ENCODE measurements at regions not wholly inside any gene's neighbourhood (a gene's known extent, or its start where the extent isn't known, plus 50 kb on each side); places are given as distances from the start of the nearest gene placed in this dataset.

DNA sequence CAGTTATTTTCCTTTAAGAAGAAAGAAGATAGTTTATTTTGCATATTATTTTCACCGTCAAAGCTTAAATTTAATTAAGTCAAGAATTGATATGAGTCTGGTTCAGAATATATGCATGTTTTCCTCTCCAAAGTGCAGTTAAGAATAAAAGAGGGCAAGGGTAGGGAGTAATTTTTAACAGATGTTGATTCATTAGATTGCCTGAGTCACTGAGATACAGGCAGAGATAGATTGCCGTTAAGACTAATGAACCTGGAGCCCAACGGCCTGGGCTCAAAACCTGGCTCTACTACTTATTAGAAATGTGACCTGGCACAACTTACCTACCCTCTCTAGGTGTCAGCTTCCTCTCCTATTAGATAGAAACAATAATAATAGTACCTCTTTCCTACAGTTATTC, 1037.4 kb upstream of the PABPC4L start:
- no peak for DNase-seq (ENCODE audit: extremely low read depth, low read depth)

DNA sequence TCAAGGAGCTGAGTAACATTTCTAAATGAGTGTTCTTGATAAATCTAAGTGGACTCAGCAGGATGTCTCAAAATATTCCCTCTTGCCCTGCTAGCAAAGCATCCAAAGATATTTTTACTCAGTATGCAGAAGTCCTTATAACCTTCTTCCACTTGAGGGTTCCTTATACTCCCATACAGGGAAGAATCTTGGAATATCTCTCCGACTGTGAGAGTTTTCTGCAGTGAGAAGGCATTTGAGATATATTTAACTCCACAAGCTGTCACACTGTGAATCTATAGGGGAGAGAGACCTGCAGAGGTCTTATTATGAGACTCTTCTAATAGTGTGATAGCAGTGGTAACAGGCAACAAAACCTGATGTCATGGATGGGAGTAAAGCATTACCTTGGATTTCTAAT, 1034.5 kb upstream of the PABPC4L start:
- DNase-seq (ENCODE audit: extremely low read depth, low read depth) = no peak

GRCh38 chr4:135227842-135228241, 1026.3 kb upstream of the PABPC4L start:
- no peak for DNase-seq (ENCODE audit: extremely low read depth, low read depth)

DNA sequence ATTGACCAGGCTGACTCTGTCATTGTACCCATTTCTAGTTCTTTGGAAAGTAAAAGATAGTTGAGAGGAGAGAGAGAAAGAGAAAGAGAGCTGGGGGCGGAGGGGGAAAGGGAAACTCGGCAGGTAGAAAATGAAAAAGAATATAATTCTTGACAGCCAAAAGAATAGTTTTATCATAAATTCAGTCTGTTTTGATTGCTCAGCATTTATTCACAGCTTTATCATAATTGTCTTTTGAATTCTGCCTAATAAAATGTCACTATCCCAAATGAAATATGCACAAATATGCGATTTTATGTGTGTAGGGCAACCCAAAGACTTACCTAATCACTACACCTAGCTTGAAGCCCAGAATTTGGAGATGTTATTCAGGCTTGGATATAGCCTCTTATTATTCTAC, 1024.0 kb upstream of the PABPC4L start:
- DNase-seq (ENCODE audit: extremely low read depth, low read depth) = no peak

DNA sequence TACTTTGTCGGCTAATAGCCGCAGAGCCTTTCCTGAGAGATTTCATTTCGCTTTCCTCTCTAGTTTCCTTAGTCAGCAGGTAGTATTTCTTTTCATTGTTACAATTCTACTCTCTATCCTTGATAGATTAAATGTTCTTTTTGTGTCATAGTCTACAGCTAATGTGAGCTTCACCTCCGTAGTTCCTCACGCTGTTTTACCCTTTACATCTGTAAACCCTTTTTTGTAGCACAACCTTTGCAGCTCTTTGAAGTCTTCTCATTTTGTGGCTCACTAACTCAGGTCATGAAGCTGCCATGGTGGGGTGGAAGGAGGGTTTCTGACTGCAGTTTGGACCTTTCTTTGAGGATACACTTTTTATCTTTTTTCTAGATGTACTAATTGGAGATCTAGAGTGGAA, 1008.8 kb upstream of the PABPC4L start:
- no peak for DNase-seq (ENCODE audit: extremely low read depth, low read depth)

GRCh38 chr4:135207531-135207930, 1005.9 kb upstream of the PABPC4L start:
- no peak for DNase-seq (ENCODE audit: extremely low read depth, low read depth)

- DNase-seq (ENCODE audit: extremely low read depth, low read depth) = no peak
Observed at GRCh38 chr4:135204311-135204710, 1002.7 kb upstream of the PABPC4L start.

DNA sequence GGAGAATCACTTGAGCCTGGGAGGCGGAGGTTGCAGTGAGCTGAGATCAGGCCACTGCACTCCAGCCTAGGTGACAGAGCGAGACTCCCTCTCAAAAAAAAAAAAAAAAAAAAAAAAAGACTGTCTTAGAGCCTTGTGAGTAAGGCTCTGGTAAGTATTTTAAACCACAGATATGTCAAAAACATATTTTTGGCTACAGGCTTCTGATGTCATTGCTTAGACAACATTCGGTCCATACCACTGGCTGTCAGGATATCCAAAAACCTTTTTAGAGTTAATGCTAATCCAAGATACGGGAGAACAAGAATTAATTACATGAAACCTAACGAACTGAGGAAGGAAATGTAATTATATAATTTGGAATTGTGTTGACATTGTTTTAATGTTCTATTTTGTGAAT, 999.5 kb upstream of the PABPC4L start:
- DNase-seq (ENCODE audit: extremely low read depth, low read depth) = no peak

DNA sequence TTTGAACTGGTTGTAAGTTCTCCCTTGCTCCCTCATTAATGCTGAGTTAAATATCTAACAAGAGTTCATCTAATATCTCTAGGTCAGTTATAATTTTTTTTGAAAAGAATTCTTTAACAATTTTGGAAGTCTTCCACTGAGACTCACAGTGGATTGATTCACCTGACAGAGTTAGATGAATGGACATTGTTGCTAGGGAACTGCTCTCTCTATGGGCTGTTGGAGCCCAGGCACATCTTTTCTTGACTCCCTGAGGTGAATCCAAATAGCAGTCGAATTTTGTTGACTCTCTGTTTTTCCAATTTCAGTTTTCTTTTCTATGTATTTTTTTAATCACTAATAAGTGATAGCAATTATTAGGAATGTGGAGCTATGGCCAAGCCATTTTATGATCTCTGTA, 996.1 kb upstream of the PABPC4L start:
- DNase-seq (ENCODE audit: extremely low read depth, low read depth) = no peak

DNA sequence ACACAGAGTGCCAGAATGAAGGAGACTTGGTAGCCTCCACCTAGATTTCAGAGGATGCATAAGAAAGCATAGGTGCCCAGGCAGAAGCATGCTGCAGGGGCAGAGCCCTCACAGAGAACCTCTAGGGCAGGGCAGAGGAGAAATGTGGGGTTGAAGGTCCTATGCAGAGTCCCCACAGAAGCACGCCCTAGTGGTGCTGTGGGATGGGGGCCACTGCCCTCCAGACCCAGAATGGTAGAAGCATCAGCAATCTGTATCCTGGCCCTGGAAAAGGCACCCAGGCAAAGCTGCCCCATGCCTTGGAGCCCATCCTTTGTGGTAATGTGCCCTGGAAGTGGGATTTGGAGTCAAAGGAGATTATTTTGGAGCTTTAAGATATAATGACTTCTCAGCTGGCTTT, 992.9 kb upstream of the PABPC4L start:
- no peak for DNase-seq (ENCODE audit: extremely low read depth, low read depth)

DNA sequence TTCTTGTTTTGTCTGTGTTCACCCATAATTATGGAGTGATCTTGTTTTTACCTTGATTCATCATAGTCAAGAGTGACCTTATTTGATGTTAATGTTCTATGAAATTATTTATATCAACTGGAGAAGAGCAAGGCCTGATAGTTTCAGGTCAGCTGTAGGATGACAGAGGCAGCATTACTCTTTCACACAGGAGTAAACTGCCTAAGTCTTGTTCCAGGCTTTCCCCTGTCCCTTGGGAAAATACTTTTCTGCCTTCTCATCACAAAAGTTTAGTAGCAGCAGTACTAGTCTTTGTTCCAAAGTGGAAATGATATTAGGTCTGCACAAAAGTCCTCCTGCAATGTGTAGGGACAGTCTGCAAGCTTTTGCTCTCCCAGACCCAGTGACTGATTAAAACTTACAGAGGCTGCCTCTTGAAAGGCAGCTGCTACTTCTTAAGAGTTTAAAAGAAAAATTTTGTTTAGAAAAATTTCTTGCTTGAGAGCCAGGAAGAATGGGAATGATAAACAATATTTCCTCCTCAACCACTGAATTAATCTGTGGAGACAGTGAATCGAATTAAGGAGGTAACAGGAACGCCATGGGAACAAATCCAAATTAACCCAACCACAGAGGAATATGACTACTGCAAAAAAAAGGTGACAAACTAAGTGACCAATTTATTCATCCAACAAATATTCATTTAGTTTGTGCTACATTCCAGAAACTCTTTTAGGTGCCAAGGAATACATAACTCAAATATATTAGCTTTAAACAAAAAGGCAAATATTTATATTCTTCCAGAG, 991.4 kb upstream of the PABPC4L start:
- DNase-seq (ENCODE audit: extremely low read depth, low read depth) = no peak

DNA sequence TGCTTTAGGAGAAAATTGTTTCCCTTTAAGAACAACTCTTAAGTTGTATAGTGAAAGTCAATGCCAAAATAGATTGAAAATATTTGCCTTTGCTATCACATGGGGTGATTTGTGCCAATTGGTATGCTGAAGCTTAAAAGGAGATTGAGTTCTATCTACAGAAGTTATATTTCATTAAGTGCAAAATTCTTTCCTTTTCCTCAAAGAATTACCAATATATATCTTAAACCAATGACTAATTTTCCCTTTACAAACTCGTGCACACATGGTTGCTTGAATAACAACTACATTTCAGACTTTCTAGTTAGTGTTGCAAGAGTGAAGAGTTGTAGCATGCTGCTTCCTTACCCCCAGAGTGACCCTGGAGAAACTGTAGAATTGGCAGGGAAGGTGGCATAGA, 990.0 kb upstream of the PABPC4L start:
- no peak for DNase-seq (ENCODE audit: extremely low read depth, low read depth)

- DNase-seq (ENCODE audit: extremely low read depth, low read depth) = no peak
Observed at GRCh38 chr4:135186002-135186401, 984.4 kb upstream of the PABPC4L start.

DNA sequence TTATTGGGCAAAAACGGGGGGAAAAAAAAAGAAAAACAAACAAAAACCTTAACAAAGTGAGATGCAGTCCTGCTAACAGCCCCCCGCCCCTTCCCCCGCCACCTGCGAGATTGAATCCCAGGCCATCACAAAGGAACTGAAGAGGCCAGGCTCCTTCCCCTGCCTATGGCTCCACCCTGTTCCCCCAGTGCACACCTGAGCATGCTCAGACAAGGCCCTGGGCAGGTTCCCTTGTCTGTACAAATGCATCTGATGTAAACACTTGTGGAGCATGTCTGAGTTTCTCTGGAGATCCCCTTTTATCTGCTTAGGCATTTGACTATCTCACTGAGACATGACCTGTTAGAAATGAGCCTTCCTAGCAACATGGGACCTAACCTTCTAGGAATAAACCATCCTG, 983.7 kb upstream of the PABPC4L start:
- DNase-seq (ENCODE audit: extremely low read depth, low read depth) = no peak

- DNase-seq (ENCODE audit: extremely low read depth, low read depth) = no peak
Observed at GRCh38 chr4:135184715-135185114, 983.1 kb upstream of the PABPC4L start.

DNA sequence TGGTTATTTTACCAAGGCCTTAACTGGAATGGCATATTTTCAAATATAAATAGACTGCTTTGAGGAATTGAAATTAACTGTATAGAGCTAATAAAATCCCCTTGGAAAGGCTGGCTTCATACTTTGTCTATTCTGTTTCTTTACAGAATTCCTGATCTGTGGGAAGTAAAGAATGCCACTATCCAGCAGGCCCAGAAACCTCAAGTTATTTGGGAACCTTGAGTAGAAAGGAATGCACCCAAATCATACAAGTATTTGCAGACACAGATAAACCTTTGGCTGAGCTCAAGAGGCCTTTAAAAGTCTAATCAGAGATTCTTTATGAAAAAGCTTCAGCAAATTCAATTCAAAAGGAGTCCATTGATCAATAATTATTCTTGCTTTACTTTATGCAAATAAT, 975.7 kb upstream of the PABPC4L start:
- no peak for DNase-seq (ENCODE audit: extremely low read depth, low read depth)

GRCh38 chr4:135166661-135167060, 965.1 kb upstream of the PABPC4L start:
- DNase-seq (ENCODE audit: extremely low read depth, low read depth) = no peak

GRCh38 chr4:135164601-135165000, 963.0 kb upstream of the PABPC4L start:
- DNase-seq (ENCODE audit: extremely low read depth, low read depth) = no peak

DNA sequence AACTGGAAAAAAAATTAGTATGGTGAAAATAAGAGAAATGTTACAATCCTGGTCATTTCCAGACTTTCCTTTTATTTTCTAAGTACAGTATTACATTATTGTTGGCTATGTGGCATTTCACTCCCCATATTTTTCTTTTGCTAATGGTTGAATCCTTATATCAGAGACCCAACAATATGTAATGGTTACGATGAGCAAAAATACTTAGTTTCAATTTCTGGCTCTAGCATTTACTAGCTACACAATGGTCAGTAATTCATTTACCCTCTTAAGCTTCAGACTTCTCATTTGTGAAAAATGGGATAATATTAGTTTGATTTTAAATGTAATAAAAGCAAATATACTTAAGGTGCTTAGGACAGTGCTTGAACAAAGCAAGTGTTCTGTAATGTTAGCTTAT, 942.9 kb upstream of the PABPC4L start:
- no peak for DNase-seq (ENCODE audit: extremely low read depth, low read depth)

DNA sequence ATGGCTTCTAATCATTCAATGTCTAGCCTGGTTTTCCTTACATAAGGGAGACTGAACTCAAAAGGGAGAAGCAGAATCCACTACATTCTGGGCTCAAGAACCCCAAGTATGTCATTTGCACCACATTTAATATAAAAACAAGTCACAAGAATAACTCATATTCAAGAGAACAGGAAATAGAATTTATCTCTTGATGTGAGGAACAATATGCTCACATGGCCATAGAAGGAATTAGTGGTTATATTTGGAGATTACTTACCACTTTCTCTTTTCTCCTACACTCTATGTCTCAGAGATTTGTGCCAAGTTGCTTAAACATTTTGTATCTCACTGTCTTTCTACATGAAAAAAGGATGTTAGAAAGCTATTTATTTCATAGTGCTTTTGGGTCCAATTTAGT, 922.6 kb upstream of the PABPC4L start:
- DNase-seq (ENCODE audit: extremely low read depth, low read depth) = no peak

- peak; percentile 24 for DNase-seq (ENCODE audit: extremely low read depth, low read depth)
Observed at GRCh38 chr4:135123632-135124031, 922.0 kb upstream of the PABPC4L start.

DNA sequence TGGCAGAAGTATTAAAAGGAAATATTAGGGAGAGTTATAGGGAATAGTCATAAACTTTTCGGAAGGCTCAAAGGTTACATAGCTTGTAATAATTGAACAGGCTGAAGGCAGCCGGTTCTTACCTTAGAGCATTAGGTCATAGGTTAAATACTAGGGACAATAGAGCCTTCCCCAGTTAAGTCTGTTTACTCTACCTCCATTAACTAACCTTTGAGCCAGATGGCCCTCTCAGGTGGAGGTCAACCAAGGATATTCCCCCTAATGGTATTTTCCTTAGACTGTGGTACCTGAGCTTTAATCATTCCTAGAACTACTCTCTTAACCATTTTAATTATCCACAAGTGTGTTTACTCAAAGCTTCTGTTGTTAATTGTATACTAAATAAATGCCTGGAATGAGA, 920.9 kb upstream of the PABPC4L start:
- no peak for DNase-seq (ENCODE audit: extremely low read depth, low read depth)

DNA sequence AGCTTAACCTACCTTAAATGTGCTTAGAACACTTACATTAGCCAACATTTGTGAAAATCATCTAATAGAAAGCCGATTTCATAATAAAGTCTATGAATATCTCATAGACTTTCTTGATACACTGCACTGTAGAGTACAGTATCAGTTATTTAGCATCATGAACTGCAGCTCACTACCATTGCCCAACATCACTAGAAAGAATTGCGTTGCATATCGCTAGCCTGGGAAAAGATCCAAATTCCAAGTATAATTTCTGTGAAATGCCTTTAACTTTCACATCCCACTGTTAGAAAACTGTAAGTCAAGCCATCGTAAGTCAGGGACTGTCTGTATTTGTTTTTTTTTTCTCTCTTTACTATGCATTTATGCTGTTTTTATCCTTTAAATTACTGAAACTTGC, 918.6 kb upstream of the PABPC4L start:
- peak; percentile 63 for DNase-seq (ENCODE audit: extremely low read depth, low read depth)

Data from NCI-H460 (cell line).